IMR-90 (cell line): ENCODE measurements at regions not wholly inside any gene's neighbourhood (a gene's known extent, or its start where the extent isn't known, plus 50 kb on each side); places are given as distances from the start of the nearest gene placed in this dataset.
"Not testable (repeated sequence)": the region's sequence is repeated elsewhere in the genome, so short reads cannot be mapped to it uniquely, and the experiment has no call there.

ENCODE experiments used
- ATAC-seq: fragments of 200-7000 bp; cut with Tn5 transposase; 2 replicates; pipeline ENCODE4 v1.9.1; 2020; ENCODE audit warnings: low read depth, mild to moderate bottlenecking, moderate library complexity
- BruUV-seq: library from RNA; stranded (reverse); fragments of 400-500 nt; replicated peaks from 2 replicates; lab custom pipeline; 2021; lab: Mats Ljungman, UMichigan
- CTCF ChIA-PET: fragments of 300-600 bp; formaldehyde crosslinking; extraction: SDS; loops from one replicate; lab custom pipeline; 2021; ENCODE audit warnings: antibody characterized with exemption; lab: Yijun Ruan, JAX
- POLR2A ChIA-PET: fragments of 300-600 bp; sonication (Branson Sonifier 250); formaldehyde crosslinking; loops from one replicate; lab custom pipeline; 2022; ENCODE audit warnings: antibody characterized with exemption; ENCODE audit not compliant: unreplicated experiment; lab: Charles Lee
- DNase-seq: peaks from one replicate; pipeline ENCODE4 v3.0.0; 2013
- H2AFZ ChIP-seq: replicated peaks from 2 replicates; pipeline ENCODE3; 2013; ENCODE audit warnings: low read length, mild to moderate bottlenecking; ENCODE audit not compliant: poor library complexity
- H2AK5ac ChIP-seq: 2 replicates; pipeline ENCODE4 v1.6.1; 2013; ENCODE audit warnings: low read depth, low read length, inconsistent platforms
- H2AK9ac ChIP-seq: replicated peaks from 2 replicates; pipeline ENCODE3; 2013; ENCODE audit warnings: mild to moderate bottlenecking, low read depth, low read length, moderate library complexity; ENCODE audit not compliant: poor library complexity
- H2BK120ac ChIP-seq: 2 replicates; pipeline ENCODE4 v1.6.1; 2013; ENCODE audit warnings: low read depth, low read length, inconsistent platforms
- H2BK15ac ChIP-seq: 3 replicates; pipeline ENCODE4 v1.6.1; 2013; ENCODE audit warnings: low read depth, low read length, inconsistent platforms
- H2BK20ac ChIP-seq: 2 replicates; pipeline ENCODE4 v1.6.1; 2013; ENCODE audit warnings: low read depth, mild to moderate bottlenecking, inconsistent platforms, low read length, moderate library complexity
- H2BK5ac ChIP-seq: 2 replicates; pipeline ENCODE4 v1.6.1; 2013; ENCODE audit warnings: mild to moderate bottlenecking, low read depth, low read length, inconsistent platforms; ENCODE audit not compliant: poor library complexity, severe bottlenecking
- H3K14ac ChIP-seq: replicated peaks from 2 replicates; pipeline ENCODE4 v1.6.1; 2013; ENCODE audit warnings: low read depth, low read length, inconsistent platforms
- H3K18ac ChIP-seq: 2 replicates; pipeline ENCODE4 v1.6.1; 2013; ENCODE audit warnings: low read depth, low read length, control low read depth
- H3K23ac ChIP-seq: 2 replicates; pipeline ENCODE4 v1.6.1; 2013; ENCODE audit warnings: low read depth, low read length, inconsistent platforms
- H3K27ac ChIP-seq: 2 replicates; pipeline ENCODE4 v1.5.1; 2013; ENCODE audit warnings: mild to moderate bottlenecking, control low read depth, low read length; ENCODE audit not compliant: insufficient read depth
- H3K27me3 ChIP-seq: 2 replicates; pipeline ENCODE4 v1.6.1; 2013; ENCODE audit warnings: low read length; ENCODE audit not compliant: control insufficient read depth, insufficient read depth
- H3K36me3 ChIP-seq: 2 replicates; pipeline ENCODE4 v1.6.1; 2013; ENCODE audit warnings: low read length, mixed read lengths; ENCODE audit not compliant: control insufficient read depth, insufficient read depth
- H3K4ac ChIP-seq: 2 replicates; pipeline ENCODE4 v1.6.1; 2013; ENCODE audit warnings: low read depth, low read length, inconsistent platforms
- H3K4me1 ChIP-seq: 2 replicates; pipeline ENCODE4 v1.6.1; 2013; ENCODE audit warnings: low read length, mixed read lengths; ENCODE audit not compliant: control insufficient read depth, insufficient read depth
- H3K4me2 ChIP-seq: 2 replicates; pipeline ENCODE4 v1.6.1; 2013; ENCODE audit warnings: low read depth, mild to moderate bottlenecking, control low read depth, low read length, moderate library complexity
- H3K4me3 ChIP-seq: 2 replicates; pipeline ENCODE4 v1.5.1; 2013; ENCODE audit warnings: low read depth, mild to moderate bottlenecking, control low read depth, low read length, moderate library complexity; ENCODE audit not compliant: insufficient read depth
- H3K56ac ChIP-seq: 2 replicates; pipeline ENCODE4 v1.6.1; 2013; ENCODE audit warnings: low read length, inconsistent platforms; ENCODE audit not compliant: insufficient read depth; ENCODE audit errors: extremely low read depth
- H3K79me1 ChIP-seq, 2 experiments: 2 replicates each; pipeline ENCODE4 v1.6.1; 2013; ENCODE audit warnings: low read length in 2 of 2, inconsistent platforms in 1 of 2, low read depth in 1 of 2
- H3K9ac ChIP-seq: 2 replicates; pipeline ENCODE4 v1.6.1; 2013; ENCODE audit warnings: low read depth, low read length, control low read depth
- H3K9me1 ChIP-seq: 2 replicates; pipeline ENCODE4 v1.6.1; 2013; ENCODE audit warnings: low read length, inconsistent platforms; ENCODE audit not compliant: insufficient read depth
- H3K9me3 ChIP-seq: 2 replicates; pipeline ENCODE4 v1.6.1; 2013; ENCODE audit warnings: low read length; ENCODE audit not compliant: control insufficient read depth, insufficient read depth
- H4K20me1 ChIP-seq: 2 replicates; pipeline ENCODE4 v1.6.1; 2013; ENCODE audit warnings: low read length, inconsistent platforms; ENCODE audit not compliant: insufficient read depth
- H4K5ac ChIP-seq: 2 replicates; pipeline ENCODE4 v1.6.1; 2013; ENCODE audit warnings: mild to moderate bottlenecking, low read depth, low read length, control low read depth
- H4K8ac ChIP-seq, 2 experiments: 2 replicates each; pipeline ENCODE4 v1.6.1; 2013; ENCODE audit warnings: low read depth in 2 of 2, low read length in 2 of 2, control low read depth in 1 of 2, inconsistent platforms in 1 of 2
- H4K91ac ChIP-seq: 2 replicates; pipeline ENCODE4 v1.6.1; 2013; ENCODE audit warnings: low read depth, low read length, inconsistent platforms; ENCODE audit not compliant: insufficient read depth
- RAD21 ChIP-seq: IDR thresholded peaks from 2 replicates; pipeline ENCODE4 v1.6.1; 2012; ENCODE audit warnings: low read length, improper control_type of control experiment
- WGBS, 2 experiments: methylation state at CpG; one replicate each; pipeline versions ENCODE4 v1.1.5 to v1.1.7; 2013; ENCODE audit warnings: missing lambda C conversion rate in 2 of 2; ENCODE audit not compliant: insufficient read length in 1 of 2; ENCODE audit errors: extremely low coverage in 2 of 2; 5-methylcytosine and 5-hydroxymethylcytosine counted together
- dilution Hi-C: fragments of 300-500 bp; cut with HindIII; formaldehyde crosslinking; loops from one replicate; pipeline ENCODE4 v1.14.3; 2018; ENCODE audit warnings: low sequenced_read_pairs; ENCODE audit not compliant: unreplicated experiment
- in situ Hi-C: fragments of 300-500 bp; cut with MboI; formaldehyde crosslinking; loops from 3 replicates; pipeline ENCODE4 v1.14.3; 2019; ENCODE audit warnings: low sequenced_read_pairs, inconsistent platforms, mixed read lengths
- intact Hi-C: fragments of 100-400 bp; cut with micrococcal nuclease; formaldehyde crosslinking; loops from 2 replicates; pipeline ENCODE4 v1.10.0; 2022
- TF ChIP-seq, protein P1 (sequence below): conservative IDR thresholded peaks from 2 replicates; pipeline ENCODE4 v1.5.1; 2012; ENCODE audit warnings: mild to moderate bottlenecking, low read depth, low read length, improper control_type of control experiment

DNA sequence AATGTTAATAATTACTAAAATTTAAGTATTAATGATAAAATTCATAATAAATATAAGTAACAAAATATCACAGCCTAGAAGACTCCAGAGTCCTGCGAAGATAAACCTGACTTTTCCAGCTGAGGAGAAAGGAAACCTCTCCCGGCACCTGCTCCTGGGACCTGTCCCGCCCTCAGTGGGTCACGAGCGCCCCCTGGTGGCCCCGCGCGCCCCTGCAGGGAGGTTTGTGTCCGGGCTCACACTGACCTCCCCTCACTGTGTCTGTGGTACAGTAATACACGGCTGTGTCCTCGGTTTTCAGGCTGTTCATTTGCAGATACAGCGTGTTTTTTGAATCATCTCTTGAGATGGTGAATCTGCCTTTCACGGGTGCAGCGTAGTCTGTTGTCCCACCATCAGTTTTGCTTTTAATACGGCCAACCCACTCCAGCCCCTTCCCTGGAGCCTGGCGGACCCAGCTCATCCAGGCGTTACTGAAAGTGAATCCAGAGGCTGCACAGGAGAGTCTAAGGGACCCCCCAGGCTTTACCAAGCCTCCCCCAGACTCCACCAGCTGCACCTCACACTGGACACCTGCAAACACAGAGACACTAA is 627.1 kb downstream of the TMEM121 start:
- ATAC-seq, H2BK5ac ChIP-seq, H2BK120ac ChIP-seq, H3K36me3 ChIP-seq, DNase-seq, H3K14ac ChIP-seq, H2AK5ac ChIP-seq, CTCF ChIA-PET, H3K4ac ChIP-seq, in situ Hi-C loops, H3K18ac ChIP-seq, H3K27me3 ChIP-seq, H4K91ac ChIP-seq, H3K4me2 ChIP-seq, H3K4me1 ChIP-seq, POLR2A ChIA-PET, H2AK9ac ChIP-seq, H3K9ac ChIP-seq, H2AFZ ChIP-seq, H3K4me3 ChIP-seq, intact Hi-C loops, H2BK15ac ChIP-seq, BruUV-seq, H3K27ac ChIP-seq, H3K9me3 ChIP-seq, H4K8ac ChIP-seq, H3K9me1 ChIP-seq, H2BK20ac ChIP-seq, H3K23ac ChIP-seq, H3K79me1 ChIP-seq, H4K5ac ChIP-seq, H3K56ac ChIP-seq, dilution Hi-C loops, H4K20me1 ChIP-seq: not testable (repeated sequence)
- 19% methylated on average over 5 of the region's 17 CpGs; no CpG with 5 or more reads in 1 of the 2 experiments for WGBS, 2 experiments
- TF ChIP-seq, protein P1, sequence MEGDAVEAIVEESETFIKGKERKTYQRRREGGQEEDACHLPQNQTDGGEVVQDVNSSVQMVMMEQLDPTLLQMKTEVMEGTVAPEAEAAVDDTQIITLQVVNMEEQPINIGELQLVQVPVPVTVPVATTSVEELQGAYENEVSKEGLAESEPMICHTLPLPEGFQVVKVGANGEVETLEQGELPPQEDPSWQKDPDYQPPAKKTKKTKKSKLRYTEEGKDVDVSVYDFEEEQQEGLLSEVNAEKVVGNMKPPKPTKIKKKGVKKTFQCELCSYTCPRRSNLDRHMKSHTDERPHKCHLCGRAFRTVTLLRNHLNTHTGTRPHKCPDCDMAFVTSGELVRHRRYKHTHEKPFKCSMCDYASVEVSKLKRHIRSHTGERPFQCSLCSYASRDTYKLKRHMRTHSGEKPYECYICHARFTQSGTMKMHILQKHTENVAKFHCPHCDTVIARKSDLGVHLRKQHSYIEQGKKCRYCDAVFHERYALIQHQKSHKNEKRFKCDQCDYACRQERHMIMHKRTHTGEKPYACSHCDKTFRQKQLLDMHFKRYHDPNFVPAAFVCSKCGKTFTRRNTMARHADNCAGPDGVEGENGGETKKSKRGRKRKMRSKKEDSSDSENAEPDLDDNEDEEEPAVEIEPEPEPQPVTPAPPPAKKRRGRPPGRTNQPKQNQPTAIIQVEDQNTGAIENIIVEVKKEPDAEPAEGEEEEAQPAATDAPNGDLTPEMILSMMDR, result peak; percentile 28; the same call in 1 of the 2 replicates
- 0 out of 2 replicates have a peak, but pooled peaks have one; percentile 14 for TF ChIP-seq RAD21
